ENCODE measurements at regions not wholly inside any gene's neighbourhood (a gene's known extent, or its start where the extent isn't known, plus 50 kb on each side); places are given as distances from the start of the nearest gene placed in this dataset.

GRCh38 chr15:87115795-87116194 is 1036.1 kb downstream of the AGBL1 start:
- Histone ChIP-seq H2AFZ (ENCODE audit: low read depth, low read length) (no peak overlapping the region), H3K27me3 (ENCODE audit: low read depth, low read length) (no peaks in the 10 kb centered on the region), H3K79me2 (ENCODE audit: low read length) (no peaks in the 10 kb centered on the region), H3K36me3 (replicated peaks; ENCODE audit: low read depth, low read length) (no peaks in the 10 kb centered on the region), H3K4me3 (ENCODE audit: low read length) (no peak overlapping the region), H3K27ac (ENCODE audit: low read length) (no peak overlapping the region), H3K9me3 (ENCODE audit: insufficient read depth, low read length) (no peaks in the 10 kb centered on the region), H3K4me1 (ENCODE audit: low read length) (no peaks in the 10 kb centered on the region), H3K9ac (ENCODE audit: low read length) (no peak overlapping the region), H3K4me2 (ENCODE audit: low read length) (no peak overlapping the region), H4K20me1 (ENCODE audit: insufficient read depth, low read length) (no peaks in the 10 kb centered on the region)
- TF ChIP-seq CTCF (IDR thresholded peaks at IDR 0.05; ENCODE audit: low read depth, low read length): no peak
- TF ChIP-seq EZH2phosphoT487 (IDR thresholded peaks at IDR 0.05; ENCODE audit: low read depth): no peak

GRCh38 chr15:87099916-87100315 is 1020.2 kb downstream of the AGBL1 start:
- Histone ChIP-seq H3K9ac (ENCODE audit: low read length) (no peak overlapping the region), H3K36me3 (replicated peaks; ENCODE audit: low read depth, low read length) (no peaks in the 10 kb centered on the region), H3K27me3 (ENCODE audit: low read depth, low read length) (no peaks in the 10 kb centered on the region), H3K79me2 (ENCODE audit: low read length) (no peaks in the 10 kb centered on the region), H2AFZ (ENCODE audit: low read depth, low read length) (no peak overlapping the region), H3K4me1 (ENCODE audit: low read length) (no peaks in the 10 kb centered on the region), H3K4me3 (ENCODE audit: low read length) (no peak overlapping the region), H3K9me3 (ENCODE audit: insufficient read depth, low read length) (no peaks in the 10 kb centered on the region), H3K27ac (ENCODE audit: low read length) (no peak overlapping the region), H3K4me2 (ENCODE audit: low read length) (no peak overlapping the region), H4K20me1 (ENCODE audit: insufficient read depth, low read length) (no peaks in the 10 kb centered on the region)
- TF ChIP-seq EZH2phosphoT487 (IDR thresholded peaks at IDR 0.05; ENCODE audit: low read depth): no peak
- no peak for TF ChIP-seq CTCF (IDR thresholded peaks at IDR 0.05; ENCODE audit: low read depth, low read length)

- Histone ChIP-seq H3K4me2 (ENCODE audit: low read length) (no peak overlapping the region), H3K4me3 (ENCODE audit: low read length) (no peak overlapping the region), H4K20me1 (ENCODE audit: insufficient read depth, low read length) (no peaks in the 10 kb centered on the region), H3K27ac (ENCODE audit: low read length) (no peak overlapping the region), H3K36me3 (replicated peaks; ENCODE audit: low read depth, low read length) (no peaks in the 10 kb centered on the region), H3K4me1 (ENCODE audit: low read length) (no peaks in the 10 kb centered on the region), H3K9ac (ENCODE audit: low read length) (no peak overlapping the region), H3K9me3 (ENCODE audit: insufficient read depth, low read length) (no peaks in the 10 kb centered on the region), H2AFZ (ENCODE audit: low read depth, low read length) (no peak overlapping the region), H3K79me2 (ENCODE audit: low read length) (no peaks in the 10 kb centered on the region), H3K27me3 (ENCODE audit: low read depth, low read length) (no peaks in the 10 kb centered on the region)
- TF ChIP-seq CTCF (IDR thresholded peaks at IDR 0.05; ENCODE audit: low read depth, low read length) (no peak), EZH2phosphoT487 (IDR thresholded peaks at IDR 0.05; ENCODE audit: low read depth) (no peak)
Observed at GRCh38 chr15:87089551-87089950, 1009.9 kb downstream of the AGBL1 start.

- no peaks in the 10 kb centered on the region for H3K79me2 ChIP-seq (ENCODE audit: low read length)
- H3K36me3 ChIP-seq (replicated peaks; ENCODE audit: low read depth, low read length): no peaks in the 10 kb centered on the region
- TF ChIP-seq CTCF (IDR thresholded peaks at IDR 0.05; ENCODE audit: low read depth, low read length) (no peak), EZH2phosphoT487 (IDR thresholded peaks at IDR 0.05; ENCODE audit: low read depth) (no peak)
- no peak overlapping the region for H2AFZ ChIP-seq (ENCODE audit: low read depth, low read length)
- H3K27ac ChIP-seq (ENCODE audit: low read length): no peak overlapping the region
- H4K20me1 ChIP-seq (ENCODE audit: insufficient read depth, low read length): no peaks in the 10 kb centered on the region
- no peaks in the 10 kb centered on the region for H3K27me3 ChIP-seq (ENCODE audit: low read depth, low read length)
- H3K4me1 ChIP-seq (ENCODE audit: low read length): no peaks in the 10 kb centered on the region
- H3K4me3 ChIP-seq (ENCODE audit: low read length): no peak overlapping the region
- H3K4me2 ChIP-seq (ENCODE audit: low read length): no peak overlapping the region
- no peak overlapping the region for H3K9ac ChIP-seq (ENCODE audit: low read length)
- H3K9me3 ChIP-seq (ENCODE audit: insufficient read depth, low read length): no peaks in the 10 kb centered on the region
Observed at GRCh38 chr15:87083201-87083600, 1003.5 kb downstream of the AGBL1 start.
